ENCODE measurements at regions not wholly inside any gene's neighbourhood (a gene's known extent, or its start where the extent isn't known, plus 50 kb on each side); places are given as distances from the start of the nearest gene placed in this dataset.
"Not testable (repeated sequence)": the region's sequence is repeated elsewhere in the genome, so short reads cannot be mapped to it uniquely, and the experiment has no call there.

DNA sequence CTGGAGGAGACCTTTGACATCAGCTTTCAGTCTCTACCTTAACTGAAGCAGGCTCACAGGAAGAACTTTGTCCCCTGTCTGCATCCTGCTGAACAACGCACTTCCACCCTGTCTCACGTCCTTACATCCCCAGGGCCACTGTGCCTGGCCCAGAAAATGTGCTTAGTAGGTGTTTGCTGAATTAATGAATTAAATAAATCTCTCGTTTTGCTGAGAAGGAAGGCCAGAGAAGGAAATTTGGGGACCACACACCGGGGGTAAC is 54.3 kb upstream of the CREB3L1 start:
- H3K36me3 Mint-ChIP-seq (ENCODE audit: insufficient read depth), result no peaks in the 10 kb centered on the region
- H3K27me3 Mint-ChIP-seq (ENCODE audit: low read depth), result peaks cover 30% of the 10 kb centered on the region
- H3K4me1 Mint-ChIP-seq (ENCODE audit: low read depth), result no peaks in the 10 kb centered on the region
- DNase-seq, result no peak
- no peak for ATAC-seq
- H3K4me3 Mint-ChIP-seq, result no peak overlapping the region
- no peaks in the 10 kb centered on the region for H3K9me3 Mint-ChIP-seq

- ATAC-seq, result no peak
- Mint-ChIP-seq H3K27me3 (ENCODE audit: low read depth) (peaks cover 27% of the 10 kb centered on the region), H3K9me3 (no peaks in the 10 kb centered on the region), H3K4me3 (no peak overlapping the region), H3K36me3 (ENCODE audit: insufficient read depth) (no peaks in the 10 kb centered on the region), H3K4me1 (ENCODE audit: low read depth) (no peaks in the 10 kb centered on the region)
- DNase-seq, result no peak
Measured at GRCh38 chr11:46222490-46223251, 54.8 kb upstream of the CREB3L1 start.

DNA sequence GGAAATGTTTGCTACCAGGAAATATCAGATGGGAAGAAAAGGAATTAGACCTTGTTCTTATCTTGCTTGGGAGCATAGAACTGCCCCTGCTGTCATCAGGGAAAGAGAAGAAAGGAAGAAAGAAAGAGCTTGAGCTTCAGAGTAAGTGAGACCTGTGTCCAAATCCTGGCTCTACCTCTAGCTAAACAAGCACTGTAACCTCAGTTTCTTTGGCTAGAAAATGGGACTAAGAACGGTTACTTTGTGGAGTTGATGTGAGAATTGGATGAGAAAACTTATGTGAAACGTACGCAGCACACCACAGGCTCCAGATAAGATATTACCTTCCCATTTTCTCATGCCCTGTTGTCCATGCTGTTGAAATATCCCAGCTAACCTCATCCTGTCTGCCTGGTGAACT is 57.1 kb upstream of the CREB3L1 start:
- peaks cover 21% of the 10 kb centered on the region for H3K27me3 Mint-ChIP-seq (ENCODE audit: low read depth)
- no peak for ATAC-seq
- H3K36me3 Mint-ChIP-seq (ENCODE audit: insufficient read depth), result no peaks in the 10 kb centered on the region
- no peak for DNase-seq
- H3K4me3 Mint-ChIP-seq, result no peak overlapping the region
- no peaks in the 10 kb centered on the region for H3K9me3 Mint-ChIP-seq
- peaks cover 4% of the 10 kb centered on the region for H3K4me1 Mint-ChIP-seq (ENCODE audit: low read depth)

GRCh38 chr11:46216765-46217089 is 60.7 kb upstream of the CREB3L1 start:
- peaks cover 4% of the 10 kb centered on the region for H3K4me1 Mint-ChIP-seq (ENCODE audit: low read depth)
- no peak for DNase-seq
- ATAC-seq, result no peak
- H3K27me3 Mint-ChIP-seq (ENCODE audit: low read depth), result peaks cover 14% of the 10 kb centered on the region
- H3K4me3 Mint-ChIP-seq, result no peak overlapping the region
- H3K9me3 Mint-ChIP-seq, result no peaks in the 10 kb centered on the region
- no peaks in the 10 kb centered on the region for H3K36me3 Mint-ChIP-seq (ENCODE audit: insufficient read depth)

DNA sequence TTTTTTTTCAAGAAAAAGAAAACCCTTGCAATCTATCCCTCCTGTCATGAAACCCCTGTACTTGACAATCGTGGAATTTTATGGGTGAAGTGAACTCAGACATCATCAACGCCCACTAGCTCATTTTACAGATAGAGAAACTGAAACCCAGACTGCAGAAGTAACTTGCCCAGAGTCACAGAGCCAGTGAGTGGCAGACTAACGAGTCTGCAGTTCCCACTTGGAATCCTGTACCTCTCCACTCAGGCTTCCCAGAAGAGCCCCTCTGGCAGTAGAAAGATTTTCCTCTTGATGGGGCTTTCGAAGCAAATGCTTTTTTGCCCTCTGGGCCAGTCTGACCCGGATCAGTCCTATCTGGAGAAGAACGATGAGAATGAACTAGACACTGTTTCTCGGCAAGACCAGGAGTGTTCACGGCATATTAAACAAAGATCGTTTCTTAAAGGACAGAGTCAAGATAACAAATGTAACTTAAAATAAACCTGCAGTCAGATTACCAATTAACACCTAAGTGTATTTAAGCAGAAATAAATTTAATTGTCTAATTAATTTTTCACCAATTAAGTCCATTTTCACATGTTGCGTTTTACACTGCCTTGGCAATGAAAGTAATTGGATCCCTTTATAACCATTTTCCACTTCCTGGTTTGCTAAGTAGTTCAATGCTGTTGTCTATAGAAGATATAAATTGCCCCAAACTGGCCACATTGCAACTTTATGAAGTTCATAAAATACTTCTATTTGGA is 61.3 kb upstream of the CREB3L1 start:
- no peak overlapping the region for H3K4me3 Mint-ChIP-seq
- H3K36me3 Mint-ChIP-seq (ENCODE audit: insufficient read depth), result no peaks in the 10 kb centered on the region
- ATAC-seq (no peak), DNase-seq (no peak)
- peaks cover 14% of the 10 kb centered on the region for H3K27me3 Mint-ChIP-seq (ENCODE audit: low read depth)
- peaks cover 4% of the 10 kb centered on the region for H3K4me1 Mint-ChIP-seq (ENCODE audit: low read depth)
- no peaks in the 10 kb centered on the region for H3K9me3 Mint-ChIP-seq

DNA sequence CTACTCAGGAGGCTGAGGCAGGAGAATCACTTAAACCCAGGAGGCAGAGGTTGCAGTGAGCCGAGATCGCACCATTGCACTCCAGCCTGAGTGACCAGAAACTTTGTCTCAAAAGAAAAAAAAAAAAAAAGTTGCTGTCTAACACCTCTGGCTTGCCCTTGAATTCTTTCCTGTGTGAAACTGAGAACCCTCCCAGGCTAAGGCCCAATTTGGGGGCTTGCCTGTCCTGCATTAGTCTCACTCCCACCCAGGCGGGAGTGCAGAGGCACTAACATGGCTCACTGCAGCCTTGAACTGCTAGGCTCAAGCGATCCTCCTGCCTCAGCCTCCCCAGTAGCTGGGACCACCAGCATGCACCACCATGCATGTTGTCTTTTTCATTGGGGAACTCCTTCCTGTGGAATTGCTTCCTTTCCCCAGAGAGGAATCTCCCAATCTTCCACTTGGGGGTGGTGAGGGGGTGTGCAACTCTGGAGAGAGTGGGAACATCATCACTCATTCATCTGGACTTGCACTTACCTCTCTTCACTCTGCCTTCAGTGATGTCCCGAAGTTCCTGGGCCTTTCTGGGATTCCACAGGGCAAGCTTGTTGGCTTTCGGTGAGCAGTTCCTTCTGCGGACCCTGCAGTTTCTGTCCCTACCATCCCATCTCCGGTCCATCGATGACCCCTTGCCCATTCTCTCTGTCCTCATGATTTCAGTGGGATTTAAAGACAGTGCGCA is 62.1 kb upstream of the CREB3L1 start:
- Mint-ChIP-seq H3K4me1 (ENCODE audit: low read depth) (peaks cover 8% of the 10 kb centered on the region), H3K9me3 (no peaks in the 10 kb centered on the region), H3K4me3 (no peak overlapping the region), H3K27me3 (ENCODE audit: low read depth) (peaks cover 8% of the 10 kb centered on the region), H3K36me3 (ENCODE audit: insufficient read depth) (no peaks in the 10 kb centered on the region)
- DNase-seq, result no peak
- ATAC-seq, result no peak

DNA sequence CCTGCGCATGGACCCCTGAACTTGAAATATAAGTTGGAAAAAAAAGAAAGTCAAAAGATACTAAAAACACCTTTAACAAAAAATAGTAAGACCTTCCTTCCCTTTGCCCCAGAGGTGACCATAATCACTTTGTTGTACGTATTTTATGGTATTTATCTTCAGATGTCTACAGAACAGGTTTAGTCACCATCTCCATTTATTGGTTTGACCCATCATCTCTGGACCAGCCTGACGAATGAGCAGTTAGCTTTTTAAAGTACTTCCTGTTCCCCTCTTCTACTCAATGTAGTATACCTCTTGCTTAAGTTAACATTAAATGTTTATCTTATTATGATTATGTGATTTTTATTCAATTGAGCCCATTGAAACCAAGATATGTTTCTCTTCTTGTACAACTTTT is 64.7 kb upstream of the CREB3L1 start:
- Mint-ChIP-seq H3K36me3 (ENCODE audit: insufficient read depth) (no peaks in the 10 kb centered on the region), H3K4me1 (ENCODE audit: low read depth) (peaks cover 16% of the 10 kb centered on the region), H3K4me3 (no peak overlapping the region), H3K27me3 (ENCODE audit: low read depth) (peaks cover 13% of the 10 kb centered on the region), H3K9me3 (no peaks in the 10 kb centered on the region)
- DNase-seq (no peak), ATAC-seq (no peak)

DNA sequence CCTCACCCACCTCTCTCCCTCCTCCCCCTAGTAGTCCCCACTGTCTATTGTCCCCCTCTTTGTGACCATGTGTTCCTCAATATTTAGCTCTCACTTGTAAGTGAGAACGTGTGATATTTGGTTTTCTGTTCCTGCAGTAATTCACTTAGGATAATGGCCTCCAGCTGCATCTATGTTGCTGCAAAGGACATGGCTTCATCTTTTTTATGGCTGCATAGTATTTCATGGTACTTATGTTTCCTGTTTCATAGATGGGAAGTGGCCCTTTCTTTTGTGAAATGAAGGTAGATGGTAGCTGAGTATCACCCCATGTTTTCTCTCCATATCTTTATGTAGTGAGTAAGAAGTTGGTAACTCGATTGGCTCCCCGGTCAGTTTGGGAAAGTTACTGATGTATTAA is 66.6 kb upstream of the CREB3L1 start:
- peaks cover 10% of the 10 kb centered on the region for H3K27me3 Mint-ChIP-seq (ENCODE audit: low read depth)
- no peaks in the 10 kb centered on the region for H3K9me3 Mint-ChIP-seq
- H3K4me3 Mint-ChIP-seq, result no peak overlapping the region
- H3K36me3 Mint-ChIP-seq (ENCODE audit: insufficient read depth), result no peaks in the 10 kb centered on the region
- H3K4me1 Mint-ChIP-seq (ENCODE audit: low read depth), result peaks cover 12% of the 10 kb centered on the region
- ATAC-seq (no peak), DNase-seq (no peak)

GRCh38 chr11:46210133-46210636 is 67.3 kb upstream of the CREB3L1 start:
- Mint-ChIP-seq H3K4me3 (no peak overlapping the region), H3K9me3 (no peaks in the 10 kb centered on the region), H3K27me3 (ENCODE audit: low read depth) (peaks cover 12% of the 10 kb centered on the region), H3K4me1 (ENCODE audit: low read depth) (peaks cover 12% of the 10 kb centered on the region), H3K36me3 (ENCODE audit: insufficient read depth) (no peaks in the 10 kb centered on the region)
- ATAC-seq (peak in 1 of 2 donors; percentile 43), DNase-seq (no peak)

GRCh38 chr11:46209624-46210023 is 67.8 kb upstream of the CREB3L1 start:
- Mint-ChIP-seq H3K4me1 (ENCODE audit: low read depth) (peaks cover 12% of the 10 kb centered on the region), H3K27me3 (ENCODE audit: low read depth) (peaks cover 16% of the 10 kb centered on the region)
- not testable (repeated sequence) for H3K9me3 Mint-ChIP-seq; DNase-seq; H3K36me3 Mint-ChIP-seq (ENCODE audit: insufficient read depth); H3K4me3 Mint-ChIP-seq; ATAC-seq

- DNase-seq (no peak), ATAC-seq (no peak)
- no peaks in the 10 kb centered on the region for H3K36me3 Mint-ChIP-seq (ENCODE audit: insufficient read depth)
- H3K9me3 Mint-ChIP-seq, result no peaks in the 10 kb centered on the region
- H3K27me3 Mint-ChIP-seq (ENCODE audit: low read depth), result peaks cover 24% of the 10 kb centered on the region
- H3K4me3 Mint-ChIP-seq, result no peak overlapping the region
- peaks cover 12% of the 10 kb centered on the region for H3K4me1 Mint-ChIP-seq (ENCODE audit: low read depth)
Measured at GRCh38 chr11:46208803-46209202, 68.7 kb upstream of the CREB3L1 start.

GRCh38 chr11:46207270-46207669 is 70.2 kb upstream of the CREB3L1 start:
- ATAC-seq, result no peak

GRCh38 chr11:46204415-46204814 is 73.0 kb upstream of the CREB3L1 start:
- DNase-seq; H3K9me3 Mint-ChIP-seq; H3K4me1 Mint-ChIP-seq (ENCODE audit: low read depth); H3K36me3 Mint-ChIP-seq (ENCODE audit: insufficient read depth); H3K4me3 Mint-ChIP-seq; ATAC-seq: not testable (repeated sequence)
- peaks cover 41% of the 10 kb centered on the region for H3K27me3 Mint-ChIP-seq (ENCODE audit: low read depth)

More at GRCh38 chr11:46207270-46207669, 70.2 kb upstream of the CREB3L1 start:
- DNase-seq, result no peak
- no peak overlapping the region for H3K4me3 Mint-ChIP-seq
- H3K9me3 Mint-ChIP-seq, result no peaks in the 10 kb centered on the region
- H3K36me3 Mint-ChIP-seq (ENCODE audit: insufficient read depth), result no peaks in the 10 kb centered on the region
- peaks cover 12% of the 10 kb centered on the region for H3K4me1 Mint-ChIP-seq (ENCODE audit: low read depth)
- peaks cover 33% of the 10 kb centered on the region for H3K27me3 Mint-ChIP-seq (ENCODE audit: low read depth)

GRCh38 chr11:46203746-46204145 is 73.7 kb upstream of the CREB3L1 start:
- no peak for DNase-seq
- Mint-ChIP-seq H3K36me3 (ENCODE audit: insufficient read depth) (no peaks in the 10 kb centered on the region), H3K4me1 (ENCODE audit: low read depth) (no peaks in the 10 kb centered on the region), H3K9me3 (no peaks in the 10 kb centered on the region), H3K4me3 (no peak overlapping the region), H3K27me3 (ENCODE audit: low read depth) (peaks cover 38% of the 10 kb centered on the region)
- ATAC-seq, result no peak

Measured in activated T-cell treated with anti-CD3 and anti-CD28 coated beads, Interleukin-2, amount 50 U/mL, for 4 hours (primary cell).